PC-3 (cell line): ENCODE measurements at regions not wholly inside any gene's neighbourhood (a gene's known extent, or its start where the extent isn't known, plus 50 kb on each side); places are given as distances from the start of the nearest gene placed in this dataset.

Source experiments
- ATAC-seq: fragments of 200-7000 bp; cut with Tn5 transposase; 2 replicates; pipeline ENCODE4 v1.9.1; 2020; ENCODE audit warnings: mild to moderate bottlenecking, moderate library complexity
- BruUV-seq: library from RNA; stranded (reverse); fragments of 400-500 nt; replicated peaks from 2 replicates; lab custom pipeline; 2021; lab: Mats Ljungman, UMichigan
- CTCF ChIA-PET: fragments of 300-600 bp; sonication (Branson Sonifier 250); formaldehyde crosslinking; loops from one replicate; lab custom pipeline; 2022; ENCODE audit warnings: antibody characterized with exemption; lab: Charles Lee
- POLR2A ChIA-PET: fragments of 300-600 bp; sonication (Branson Sonifier 250); formaldehyde crosslinking; loops from one replicate; lab custom pipeline; 2022; ENCODE audit warnings: antibody characterized with exemption; ENCODE audit not compliant: unreplicated experiment; lab: Charles Lee
- DNase-seq: peaks from one replicate; pipeline ENCODE4 v3.0.0-alpha.2; 2015
- H2AFZ ChIP-seq: fragments of 300-600 bp; sonication (generic); 2 replicates; pipeline ENCODE4 v1.6.0; 2016; ENCODE audit warnings: antibody characterized with exemption, low read length
- H3F3A ChIP-seq: fragments of 300-600 bp; sonication (generic); one replicate; pipeline ENCODE4 v1.6.0; 2017; ENCODE audit warnings: antibody characterized with exemption, low read length, control low read depth, mild to moderate bottlenecking; ENCODE audit not compliant: unreplicated experiment
- H3K27ac ChIP-seq: fragments of 300-600 bp; sonication (generic); 2 replicates; pipeline ENCODE4 v1.5.1; 2016; ENCODE audit warnings: mild to moderate bottlenecking, low read length
- H3K27me3 ChIP-seq: fragments of 300-600 bp; sonication (generic); 2 replicates; pipeline ENCODE4 v1.6.1; 2016; ENCODE audit warnings: low read length, mixed read lengths
- H3K36me3 ChIP-seq: fragments of 300-600 bp; sonication (generic); 2 replicates; pipeline ENCODE4 v1.6.1; 2016; ENCODE audit warnings: low read depth, mixed run types, low read length, mixed read lengths
- H3K4me1 ChIP-seq: fragments of 300-600 bp; sonication (generic); 2 replicates; pipeline ENCODE4 v1.5.1; 2016; ENCODE audit warnings: low read length; ENCODE audit not compliant: insufficient read depth
- H3K4me2 ChIP-seq: fragments of 300-600 bp; sonication (generic); 2 replicates; pipeline ENCODE4 v1.6.0; 2016; ENCODE audit warnings: low read length
- H3K4me3 ChIP-seq: fragments of 300-600 bp; sonication (generic); 2 replicates; pipeline ENCODE4 v1.5.1; 2016; ENCODE audit warnings: mild to moderate bottlenecking, low read length, mixed read lengths
- H3K79me2 ChIP-seq: fragments of 300-600 bp; sonication (generic); 2 replicates; pipeline ENCODE4 v1.6.1; 2017; ENCODE audit warnings: low read length, mixed read lengths
- H3K9ac ChIP-seq: fragments of 300-600 bp; sonication (generic); 2 replicates; pipeline ENCODE4 v1.6.0; 2016; ENCODE audit warnings: mild to moderate bottlenecking, low read length
- H3K9me2 ChIP-seq: fragments of 300-600 bp; sonication (generic); replicated peaks from 2 replicates; pipeline ENCODE4 v1.6.1; 2016; ENCODE audit warnings: mixed run types, low read length, mixed read lengths
- H3K9me3 ChIP-seq: fragments of 300-600 bp; sonication (generic); 2 replicates; pipeline ENCODE4 v1.6.1; 2016; ENCODE audit warnings: low read length, mixed read lengths
- H4K20me1 ChIP-seq: fragments of 300-600 bp; sonication (generic); 2 replicates; pipeline ENCODE4 v1.6.1; 2016; ENCODE audit warnings: low read length, mixed read lengths
- CTCF ChIP-seq: fragments of 300-600 bp; sonication (generic); conservative IDR thresholded peaks from 2 replicates; pipeline ENCODE4 v1.5.1; 2017; ENCODE audit warnings: antibody characterized with exemption, low read depth, mild to moderate bottlenecking, low read length
- EZH2 ChIP-seq: fragments of 300-600 bp; sonication (generic); IDR thresholded peaks from one replicate; pipeline ENCODE4 v1.6.1; 2017; ENCODE audit warnings: antibody characterized with exemption, mild to moderate bottlenecking, low read length; ENCODE audit not compliant: unreplicated experiment
- EZH2phosphoT487 ChIP-seq: fragments of 300-600 bp; sonication (generic); IDR thresholded peaks from 2 replicates; pipeline ENCODE4 v1.6.1; 2018; ENCODE audit warnings: mild to moderate bottlenecking, antibody characterized with exemption, low read length, borderline replicate concordance
- intact Hi-C: fragments of 100-400 bp; cut with micrococcal nuclease; formaldehyde crosslinking; loops from 2 replicates; pipeline ENCODE4 v1.9.0; 2023

- Histone ChIP-seq H3K36me3 (no peaks in the 10 kb centered on the region), H3K79me2 (no peaks in the 10 kb centered on the region), H3K4me1 (peaks cover 8% of the 10 kb centered on the region; the same call in 1 of the 2 replicates), H3K4me2 (no peak overlapping the region), H3K9me3 (no peaks in the 10 kb centered on the region), H3K27me3 (no peaks in the 10 kb centered on the region), H3F3A (no peaks in the 10 kb centered on the region), H4K20me1 (no peaks in the 10 kb centered on the region), H3K9ac (no peak overlapping the region), H3K9me2 (no peaks in the 10 kb centered on the region), H3K27ac (no peak overlapping the region), H2AFZ (no peak overlapping the region), H3K4me3 (no peak overlapping the region)
- ATAC-seq: no peak
- peak; percentile 9 for DNase-seq
- ChIA-PET POLR2A (no interaction called here), CTCF (no interaction called here)
- intact Hi-C loops: no loop called here
- TF ChIP-seq EZH2phosphoT487 (no peak), CTCF (no peak)
- BruUV-seq: no TSS peak
Observed at GRCh38 chr3:30553641-30554316, 52.6 kb upstream of the TGFBR2 start.

- H3K27ac ChIP-seq: no peak overlapping the region
Observed at GRCh38 chr3:30554317-30554690, 52.1 kb upstream of the TGFBR2 start.

More at GRCh38 chr3:30554317-30554690, 52.1 kb upstream of the TGFBR2 start:
- Histone ChIP-seq H3K4me2 (no peak overlapping the region), H3K9ac (no peak overlapping the region), H3K4me1 (peaks cover 8% of the 10 kb centered on the region; the same call in 1 of the 2 replicates), H3F3A (no peaks in the 10 kb centered on the region), H3K4me3 (no peak overlapping the region), H3K9me3 (no peaks in the 10 kb centered on the region), H3K9me2 (no peaks in the 10 kb centered on the region), H3K27me3 (no peaks in the 10 kb centered on the region), H3K36me3 (no peaks in the 10 kb centered on the region), H2AFZ (no peak overlapping the region), H3K79me2 (no peaks in the 10 kb centered on the region), H4K20me1 (no peaks in the 10 kb centered on the region)
- ATAC-seq (peak; percentile 22; the same call in 1 of the 2 replicates), DNase-seq (no peak)
- TF ChIP-seq CTCF (no peak), EZH2phosphoT487 (no peak), EZH2 (no peak)
- no TSS peak for BruUV-seq
- intact Hi-C loops: no loop called here
- POLR2A ChIA-PET: no interaction called here
- CTCF ChIA-PET: no interaction called here
